IMR-90 (cell line): ENCODE measurements at regions not wholly inside any gene's neighbourhood (a gene's known extent, or its start where the extent isn't known, plus 50 kb on each side); places are given as distances from the start of the nearest gene placed in this dataset.
A peak's percentile ranks its signal among the peaks of the same experiment; 100 is the strongest.

ENCODE experiments used
- ATAC-seq: fragments of 200-7000 bp; cut with Tn5 transposase; 2 replicates; pipeline ENCODE4 v1.9.1; 2020; ENCODE audit warnings: low read depth, mild to moderate bottlenecking, moderate library complexity
- BruUV-seq: library from RNA; stranded (reverse); fragments of 400-500 nt; replicated peaks from 2 replicates; lab custom pipeline; 2021; lab: Mats Ljungman, UMichigan
- CTCF ChIA-PET: fragments of 300-600 bp; formaldehyde crosslinking; extraction: SDS; loops from one replicate; lab custom pipeline; 2021; ENCODE audit warnings: antibody characterized with exemption; lab: Yijun Ruan, JAX
- POLR2A ChIA-PET: fragments of 300-600 bp; sonication (Branson Sonifier 250); formaldehyde crosslinking; loops from one replicate; lab custom pipeline; 2022; ENCODE audit warnings: antibody characterized with exemption; ENCODE audit not compliant: unreplicated experiment; lab: Charles Lee
- DNase-seq: peaks from one replicate; pipeline ENCODE4 v3.0.0; 2013
- H2AFZ ChIP-seq: replicated peaks from 2 replicates; pipeline ENCODE3; 2013; ENCODE audit warnings: low read length, mild to moderate bottlenecking; ENCODE audit not compliant: poor library complexity
- H2AK5ac ChIP-seq: 2 replicates; pipeline ENCODE4 v1.6.1; 2013; ENCODE audit warnings: low read depth, low read length, inconsistent platforms
- H2AK9ac ChIP-seq: replicated peaks from 2 replicates; pipeline ENCODE3; 2013; ENCODE audit warnings: mild to moderate bottlenecking, low read depth, low read length, moderate library complexity; ENCODE audit not compliant: poor library complexity
- H2BK120ac ChIP-seq: 2 replicates; pipeline ENCODE4 v1.6.1; 2013; ENCODE audit warnings: low read depth, low read length, inconsistent platforms
- H2BK15ac ChIP-seq: 3 replicates; pipeline ENCODE4 v1.6.1; 2013; ENCODE audit warnings: low read depth, low read length, inconsistent platforms
- H2BK20ac ChIP-seq: 2 replicates; pipeline ENCODE4 v1.6.1; 2013; ENCODE audit warnings: low read depth, mild to moderate bottlenecking, inconsistent platforms, low read length, moderate library complexity
- H2BK5ac ChIP-seq: 2 replicates; pipeline ENCODE4 v1.6.1; 2013; ENCODE audit warnings: mild to moderate bottlenecking, low read depth, low read length, inconsistent platforms; ENCODE audit not compliant: poor library complexity, severe bottlenecking
- H3K14ac ChIP-seq: replicated peaks from 2 replicates; pipeline ENCODE4 v1.6.1; 2013; ENCODE audit warnings: low read depth, low read length, inconsistent platforms
- H3K18ac ChIP-seq: 2 replicates; pipeline ENCODE4 v1.6.1; 2013; ENCODE audit warnings: low read depth, low read length, control low read depth
- H3K23ac ChIP-seq: 2 replicates; pipeline ENCODE4 v1.6.1; 2013; ENCODE audit warnings: low read depth, low read length, inconsistent platforms
- H3K27ac ChIP-seq: 2 replicates; pipeline ENCODE4 v1.5.1; 2013; ENCODE audit warnings: mild to moderate bottlenecking, control low read depth, low read length; ENCODE audit not compliant: insufficient read depth
- H3K27me3 ChIP-seq: 2 replicates; pipeline ENCODE4 v1.6.1; 2013; ENCODE audit warnings: low read length; ENCODE audit not compliant: control insufficient read depth, insufficient read depth
- H3K36me3 ChIP-seq: 2 replicates; pipeline ENCODE4 v1.6.1; 2013; ENCODE audit warnings: low read length, mixed read lengths; ENCODE audit not compliant: control insufficient read depth, insufficient read depth
- H3K4ac ChIP-seq: 2 replicates; pipeline ENCODE4 v1.6.1; 2013; ENCODE audit warnings: low read depth, low read length, inconsistent platforms
- H3K4me1 ChIP-seq: 2 replicates; pipeline ENCODE4 v1.6.1; 2013; ENCODE audit warnings: low read length, mixed read lengths; ENCODE audit not compliant: control insufficient read depth, insufficient read depth
- H3K4me2 ChIP-seq: 2 replicates; pipeline ENCODE4 v1.6.1; 2013; ENCODE audit warnings: low read depth, mild to moderate bottlenecking, control low read depth, low read length, moderate library complexity
- H3K4me3 ChIP-seq: 2 replicates; pipeline ENCODE4 v1.5.1; 2013; ENCODE audit warnings: low read depth, mild to moderate bottlenecking, control low read depth, low read length, moderate library complexity; ENCODE audit not compliant: insufficient read depth
- H3K56ac ChIP-seq: 2 replicates; pipeline ENCODE4 v1.6.1; 2013; ENCODE audit warnings: low read length, inconsistent platforms; ENCODE audit not compliant: insufficient read depth; ENCODE audit errors: extremely low read depth
- H3K79me1 ChIP-seq, 2 experiments: 2 replicates each; pipeline ENCODE4 v1.6.1; 2013; ENCODE audit warnings: low read length in 2 of 2, inconsistent platforms in 1 of 2, low read depth in 1 of 2
- H3K9ac ChIP-seq: 2 replicates; pipeline ENCODE4 v1.6.1; 2013; ENCODE audit warnings: low read depth, low read length, control low read depth
- H3K9me1 ChIP-seq: 2 replicates; pipeline ENCODE4 v1.6.1; 2013; ENCODE audit warnings: low read length, inconsistent platforms; ENCODE audit not compliant: insufficient read depth
- H3K9me3 ChIP-seq: 2 replicates; pipeline ENCODE4 v1.6.1; 2013; ENCODE audit warnings: low read length; ENCODE audit not compliant: control insufficient read depth, insufficient read depth
- H4K20me1 ChIP-seq: 2 replicates; pipeline ENCODE4 v1.6.1; 2013; ENCODE audit warnings: low read length, inconsistent platforms; ENCODE audit not compliant: insufficient read depth
- H4K5ac ChIP-seq: 2 replicates; pipeline ENCODE4 v1.6.1; 2013; ENCODE audit warnings: mild to moderate bottlenecking, low read depth, low read length, control low read depth
- H4K8ac ChIP-seq, 2 experiments: 2 replicates each; pipeline ENCODE4 v1.6.1; 2013; ENCODE audit warnings: low read depth in 2 of 2, low read length in 2 of 2, control low read depth in 1 of 2, inconsistent platforms in 1 of 2
- H4K91ac ChIP-seq: 2 replicates; pipeline ENCODE4 v1.6.1; 2013; ENCODE audit warnings: low read depth, low read length, inconsistent platforms; ENCODE audit not compliant: insufficient read depth
- CEBPB ChIP-seq: IDR thresholded peaks from 2 replicates; pipeline ENCODE4 v1.6.1; 2012; ENCODE audit warnings: low read depth, low read length, improper control_type of control experiment
- FOS ChIP-seq: fragments of 150-350 bp; IDR thresholded peaks from 2 replicates; pipeline ENCODE4 v1.6.1; 2016; ENCODE audit warnings: low read depth, low read length
- MXI1 ChIP-seq: IDR thresholded peaks from 2 replicates; pipeline ENCODE4 v1.6.1; 2012; ENCODE audit warnings: low read depth, mild to moderate bottlenecking, low read length, moderate library complexity, borderline replicate concordance
- NFE2L2 ChIP-seq: fragments of 150-350 bp; IDR thresholded peaks from 2 replicates; pipeline ENCODE4 v1.6.1; 2016; ENCODE audit warnings: low read depth, mild to moderate bottlenecking, low read length
- RAD21 ChIP-seq: IDR thresholded peaks from 2 replicates; pipeline ENCODE4 v1.6.1; 2012; ENCODE audit warnings: low read length, improper control_type of control experiment
- RCOR1 ChIP-seq: IDR thresholded peaks from 2 replicates; pipeline ENCODE4 v1.6.1; 2012; ENCODE audit warnings: mild to moderate bottlenecking, low read length, improper control_type of control experiment; ENCODE audit not compliant: insufficient replicate concordance
- SMC3 ChIP-seq: fragments of 150-350 bp; IDR thresholded peaks from 2 replicates; pipeline ENCODE4 v1.6.1; 2016; ENCODE audit warnings: low read depth, mild to moderate bottlenecking, antibody characterized with exemption, low read length, moderate library complexity
- WGBS, 2 experiments: methylation state at CpG; one replicate each; pipeline versions ENCODE4 v1.1.5 to v1.1.7; 2013; ENCODE audit warnings: missing lambda C conversion rate in 2 of 2; ENCODE audit not compliant: insufficient read length in 1 of 2; ENCODE audit errors: extremely low coverage in 2 of 2; 5-methylcytosine and 5-hydroxymethylcytosine counted together
- dilution Hi-C: fragments of 300-500 bp; cut with HindIII; formaldehyde crosslinking; loops from one replicate; pipeline ENCODE4 v1.14.3; 2018; ENCODE audit warnings: low sequenced_read_pairs; ENCODE audit not compliant: unreplicated experiment
- in situ Hi-C: fragments of 300-500 bp; cut with MboI; formaldehyde crosslinking; loops from 3 replicates; pipeline ENCODE4 v1.14.3; 2019; ENCODE audit warnings: low sequenced_read_pairs, inconsistent platforms, mixed read lengths
- intact Hi-C: fragments of 100-400 bp; cut with micrococcal nuclease; formaldehyde crosslinking; loops from 2 replicates; pipeline ENCODE4 v1.10.0; 2022
- TF ChIP-seq, protein P1 (sequence below): conservative IDR thresholded peaks from 2 replicates; pipeline ENCODE4 v1.5.1; 2012; ENCODE audit warnings: mild to moderate bottlenecking, low read depth, low read length, improper control_type of control experiment
- TF ChIP-seq, protein P2 (sequence below): fragments of 150-350 bp; IDR thresholded peaks from 2 replicates; pipeline ENCODE4 v1.6.1; 2016; ENCODE audit warnings: low read depth, mild to moderate bottlenecking, low read length, moderate library complexity, borderline replicate concordance

DNA sequence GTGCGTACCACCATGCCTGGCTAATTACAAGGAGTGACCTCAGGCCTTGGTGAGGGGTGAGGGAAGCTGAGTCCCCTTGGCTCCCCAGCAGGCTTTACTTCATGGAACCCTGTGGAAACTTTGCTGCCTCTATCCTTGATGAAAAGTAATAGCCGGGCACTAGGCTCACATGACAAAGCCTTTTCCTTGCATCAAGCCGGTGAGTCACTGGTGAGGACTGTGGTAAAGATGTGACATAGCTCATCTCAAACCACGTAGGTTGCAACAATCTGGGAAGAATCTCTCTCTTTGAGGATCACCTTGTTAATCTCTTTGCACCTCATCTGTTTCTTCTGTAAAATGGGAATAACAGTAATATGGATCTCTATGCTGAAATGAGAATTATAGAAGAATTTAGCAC lies 116.3 kb upstream of the SLC25A48 start:
- Histone ChIP-seq H2BK15ac (no peak overlapping the region), H3K4ac (no peak overlapping the region), H3K56ac (no peak overlapping the region), H2BK5ac (no peak overlapping the region), H4K5ac (no peak overlapping the region), H2AFZ (no peak overlapping the region), H3K18ac (no peak overlapping the region), H3K23ac (no peak overlapping the region), H4K91ac (no peak overlapping the region), H3K79me1 (no peaks in the 10 kb centered on the region), H4K8ac (no peak overlapping the region), H3K4me1 (no peaks in the 10 kb centered on the region), H2BK120ac (no peak overlapping the region), H3K14ac (no peak overlapping the region), H3K9ac (no peak overlapping the region), H2AK9ac (no peak overlapping the region), H2BK20ac (no peak overlapping the region), H3K9me1 (no peaks in the 10 kb centered on the region), H3K27ac (no peak overlapping the region), H3K4me2 (no peak overlapping the region), H4K20me1 (no peaks in the 10 kb centered on the region), H2AK5ac (no peak overlapping the region), H3K27me3 (no peaks in the 10 kb centered on the region; the same call in 1 of the 2 replicates), H3K9me3 (no peaks in the 10 kb centered on the region), H3K36me3 (no peaks in the 10 kb centered on the region), H3K4me3 (no peak overlapping the region)
- whole genome bisulfite sequencing, 2 experiments = 29% methylated on average over 1 of the region's 4 CpGs; no CpG with 5 or more reads in 1 of the 2 experiments
- intact Hi-C loops = no loop called here
- CTCF ChIA-PET = no interaction called here
- ATAC-seq (no peak), DNase-seq (peak; percentile 31)
- TF ChIP-seq RCOR1 = no peak
- TF ChIP-seq, protein P1, sequence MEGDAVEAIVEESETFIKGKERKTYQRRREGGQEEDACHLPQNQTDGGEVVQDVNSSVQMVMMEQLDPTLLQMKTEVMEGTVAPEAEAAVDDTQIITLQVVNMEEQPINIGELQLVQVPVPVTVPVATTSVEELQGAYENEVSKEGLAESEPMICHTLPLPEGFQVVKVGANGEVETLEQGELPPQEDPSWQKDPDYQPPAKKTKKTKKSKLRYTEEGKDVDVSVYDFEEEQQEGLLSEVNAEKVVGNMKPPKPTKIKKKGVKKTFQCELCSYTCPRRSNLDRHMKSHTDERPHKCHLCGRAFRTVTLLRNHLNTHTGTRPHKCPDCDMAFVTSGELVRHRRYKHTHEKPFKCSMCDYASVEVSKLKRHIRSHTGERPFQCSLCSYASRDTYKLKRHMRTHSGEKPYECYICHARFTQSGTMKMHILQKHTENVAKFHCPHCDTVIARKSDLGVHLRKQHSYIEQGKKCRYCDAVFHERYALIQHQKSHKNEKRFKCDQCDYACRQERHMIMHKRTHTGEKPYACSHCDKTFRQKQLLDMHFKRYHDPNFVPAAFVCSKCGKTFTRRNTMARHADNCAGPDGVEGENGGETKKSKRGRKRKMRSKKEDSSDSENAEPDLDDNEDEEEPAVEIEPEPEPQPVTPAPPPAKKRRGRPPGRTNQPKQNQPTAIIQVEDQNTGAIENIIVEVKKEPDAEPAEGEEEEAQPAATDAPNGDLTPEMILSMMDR = no peak
- no peak for TF ChIP-seq FOS
- TF ChIP-seq NFE2L2 = no peak
- no peak for TF ChIP-seq SMC3
- TF ChIP-seq RAD21 = no peak
- TF ChIP-seq, protein P2, sequence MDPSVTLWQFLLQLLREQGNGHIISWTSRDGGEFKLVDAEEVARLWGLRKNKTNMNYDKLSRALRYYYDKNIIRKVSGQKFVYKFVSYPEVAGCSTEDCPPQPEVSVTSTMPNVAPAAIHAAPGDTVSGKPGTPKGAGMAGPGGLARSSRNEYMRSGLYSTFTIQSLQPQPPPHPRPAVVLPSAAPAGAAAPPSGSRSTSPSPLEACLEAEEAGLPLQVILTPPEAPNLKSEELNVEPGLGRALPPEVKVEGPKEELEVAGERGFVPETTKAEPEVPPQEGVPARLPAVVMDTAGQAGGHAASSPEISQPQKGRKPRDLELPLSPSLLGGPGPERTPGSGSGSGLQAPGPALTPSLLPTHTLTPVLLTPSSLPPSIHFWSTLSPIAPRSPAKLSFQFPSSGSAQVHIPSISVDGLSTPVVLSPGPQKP = no peak
- TF ChIP-seq CEBPB = no peak
- no peak for TF ChIP-seq MXI1
- BruUV-seq = no TSS peak
- POLR2A ChIA-PET = no interaction called here
- in situ Hi-C loops = no loop called here
- dilution Hi-C loops = no loop called here
